ENCODE measurements at regions not wholly inside any gene's neighbourhood (a gene's known extent, or its start where the extent isn't known, plus 50 kb on each side); places are given as distances from the start of the nearest gene placed in this dataset.

- no peak overlapping the region for H4K5ac ChIP-seq (ENCODE audit: insufficient read length, low read depth, low read length)
- no peaks in the 10 kb centered on the region for H3K9me3 ChIP-seq (ENCODE audit: insufficient read depth in 2 of 2, low read depth in 1 of 2, low read length in 1 of 2)
- H3K4me3 ChIP-seq (ENCODE audit: extremely low read depth in 1 of 4, insufficient read depth in 2 of 4, low read depth in 3 of 4, low read length in 4 of 4) = no peak overlapping the region
- H3K36me3 ChIP-seq (ENCODE audit: control insufficient read depth in 2 of 4, insufficient read depth in 4 of 4, low read length in 3 of 4) = no peaks in the 10 kb centered on the region
- H4K8ac ChIP-seq (ENCODE audit: extremely low read depth, insufficient read depth, low read length) = no peak overlapping the region
- no peaks in the 10 kb centered on the region for H4K20me1 ChIP-seq (replicated peaks in 1 of 2; ENCODE audit: control insufficient read depth in 1 of 2, insufficient read depth in 2 of 2, low read length in 2 of 2)
- no peaks in the 10 kb centered on the region for H3K23me2 ChIP-seq (ENCODE audit: low read depth, low read length)
- FAIRE-seq (no peak), DNase-seq (ENCODE audit: low read depth in 1 of 2, low spot score in 2 of 2) (no peak)
- H2BK12ac ChIP-seq (ENCODE audit: low read depth, low read length) = no peak overlapping the region
- POLR2A ChIA-PET (ENCODE audit: partially characterized antibody) = no interaction called here
- H2BK20ac ChIP-seq (ENCODE audit: low read length) = no peak overlapping the region
- H3K9ac ChIP-seq (replicated peaks in 1 of 4; ENCODE audit: extremely low read depth in 1 of 4, low read depth in 3 of 4, low read length in 3 of 4) = no peak overlapping the region
- H3K4me2 ChIP-seq (ENCODE audit: insufficient read depth in 1 of 2, low read depth in 2 of 2, low read length in 2 of 2) = no peak overlapping the region
- H3K18ac ChIP-seq (ENCODE audit: extremely low read depth, low read length) = no peak overlapping the region
- H3K23ac ChIP-seq (ENCODE audit: insufficient read length) = no peak overlapping the region
- no peak overlapping the region for H3K27ac ChIP-seq (ENCODE audit: low read depth, low read length)
- TF ChIP-seq GABPA (IDR thresholded peaks at IDR 0.05; ENCODE audit: borderline replicate concordance, insufficient read depth, low read length) = no peak
- TF ChIP-seq SP1 (IDR thresholded peaks at IDR 0.05; ENCODE audit: low read depth, low read length) = no peak
- no peak for TF ChIP-seq NANOG (IDR thresholded peaks at IDR 0.05; ENCODE audit: insufficient read depth, low read depth, low read length, poor library complexity, severe bottlenecking)
- no peak for TF ChIP-seq E2F6 (IDR thresholded peaks at IDR 0.05)
- no peak overlapping the region for H2BK5ac ChIP-seq (ENCODE audit: low read depth, low read length)
- no peak overlapping the region for H2BK120ac ChIP-seq (replicated peaks; ENCODE audit: low read depth, low read length)
- no peak overlapping the region for H2AK5ac ChIP-seq (ENCODE audit: low read depth, low read length)
- H3K79me2 ChIP-seq (ENCODE audit: control insufficient read depth in 1 of 2, insufficient read depth in 2 of 2, low read length in 2 of 2) = no peaks in the 10 kb centered on the region
- H2BK15ac ChIP-seq (ENCODE audit: low read length) = no peak overlapping the region
- WGBS, 2 experiments (ENCODE audit: extremely low coverage in 1 of 2, insufficient coverage in 1 of 2, insufficient read length in 1 of 2, insufficient replicate concordance in 2 of 2, low coverage in 1 of 2, low lambda C conversion rate in 2 of 2, missing lambda C conversion rate in 1 of 2) = 71% methylated on average over 3 of the region's 3 CpGs; no CpG with 5 or more reads in 1 of the 2 experiments
- no peak overlapping the region for H3K4ac ChIP-seq (replicated peaks; ENCODE audit: insufficient read length, low read depth, low read length)
- no peak overlapping the region for H2AFZ ChIP-seq (ENCODE audit: low read length)
- no peaks in the 10 kb centered on the region for H3K79me1 ChIP-seq (ENCODE audit: low read depth, low read length)
- no peak overlapping the region for H4K91ac ChIP-seq (replicated peaks; ENCODE audit: insufficient read length, low read length)
- H3K56ac ChIP-seq (replicated peaks; ENCODE audit: insufficient read length, low read depth, low read length) = no peak overlapping the region
- H3K14ac ChIP-seq (ENCODE audit: insufficient read length) = no peak overlapping the region
- H3K4me1 ChIP-seq (replicated peaks in 1 of 4; ENCODE audit: control insufficient read depth in 3 of 4, insufficient read depth in 4 of 4, low read length in 3 of 4) = no peaks in the 10 kb centered on the region
- CTCF ChIA-PET (ENCODE audit: partially characterized antibody) = interaction anchor here (1.5 kb wide), 1 partner anchor 1203 kb away, joined by 4 read pairs; no protein-coding TSS in a partner anchor
- no peaks in the 10 kb centered on the region for H3K27me3 ChIP-seq (replicated peaks in 1 of 4; ENCODE audit: control insufficient read depth in 3 of 4, extremely low read depth in 1 of 4, insufficient read depth in 3 of 4, low read length in 3 of 4)
These were observed 52.2 kb upstream of the FGF13 start for GRCh38 chrX:138763761-138764160.
